Testis (tissue), 2 donors: ENCODE measurements at regions not wholly inside any gene's neighbourhood (a gene's known extent, or its start where the extent isn't known, plus 50 kb on each side); places are given as distances from the start of the nearest gene placed in this dataset.

ENCODE experiments used
- DNase-seq: peaks from one replicate; pipeline ENCODE4 v3.0.0-alpha.2; 2019
- H3K27ac ChIP-seq, 2 donors: fragments of 200-600 bp; sonication (generic); one replicate each; pipeline ENCODE4 v1.5.1; 2019
- H3K27me3 ChIP-seq: fragments of 200-600 bp; sonication (generic); one replicate; pipeline ENCODE4 v1.5.1; 2019
- H3K36me3 ChIP-seq: fragments of 200-600 bp; sonication (generic); one replicate; pipeline ENCODE4 v1.5.1; 2017; ENCODE audit warnings: low read depth; ENCODE audit errors: missing control alignments
- H3K4me1 ChIP-seq: fragments of 200-600 bp; sonication (generic); one replicate; pipeline ENCODE4 v1.5.1; 2019
- H3K4me3 ChIP-seq, 2 donors: fragments of 200-600 bp; sonication (generic); one replicate each; pipeline ENCODE4 v1.5.1; 2017 to 2019
- H3K9me3 ChIP-seq: fragments of 200-600 bp; sonication (generic); one replicate; pipeline ENCODE4 v1.5.1; 2017
- POLR2A ChIP-seq: fragments of 450-650 bp; IDR thresholded peaks from one replicate; pipeline ENCODE4 v1.6.1; 2017; ENCODE audit warnings: antibody characterized with exemption, mild to moderate bottlenecking, moderate library complexity
- WGBS, 2 donors: methylation state at CpG; one replicate each; pipeline ENCODE4 v1.1.5; 2018; 5-methylcytosine and 5-hydroxymethylcytosine counted together
- intact Hi-C: fragments of 100-400 bp; cut with DNase I; formaldehyde crosslinking; loops from one replicate; pipeline ENCODE4 v1.15.1; 2023; ENCODE audit warnings: low total_unique reads
- TF ChIP-seq, protein P1 (sequence below), 3 experiments: fragments of 450-650 bp in 2 of 3; fragments of 200-600 bp in 1 of 3; sonication (generic) in 1 of 3; IDR thresholded peaks; one replicate each; pipeline ENCODE4 v1.5.1; 2016 to 2019; ENCODE audit warnings: antibody characterized with exemption in 3 of 3, mild to moderate bottlenecking in 2 of 3, moderate library complexity in 1 of 3

DNA sequence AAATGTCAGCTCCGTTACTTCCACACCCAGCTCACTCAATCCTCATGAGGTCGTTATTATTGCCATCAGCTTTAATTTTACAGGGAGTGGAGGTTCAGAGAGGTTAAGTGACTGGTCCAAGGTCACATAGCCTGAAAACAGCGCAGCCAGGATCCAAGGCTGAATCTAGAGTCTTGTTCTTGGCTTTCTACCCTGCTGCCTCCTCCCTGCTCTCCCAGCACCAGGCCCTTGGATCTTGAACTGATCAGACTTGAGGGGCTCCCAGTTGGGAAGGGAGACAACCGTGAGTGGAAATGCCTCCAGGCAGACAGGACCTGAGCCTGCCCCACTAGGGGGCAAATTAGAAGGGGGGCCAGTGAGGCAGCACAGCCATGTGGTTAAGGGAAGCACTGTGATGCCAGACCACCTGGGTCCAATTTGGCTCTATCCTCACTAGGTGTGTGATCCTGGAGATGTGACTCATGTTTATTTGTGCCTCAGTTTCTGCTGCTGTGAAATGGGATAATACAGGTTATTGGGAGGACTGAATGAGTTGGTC, 135.6 kb upstream of the PTPN1 start:
- no peaks in the 10 kb centered on the region for H3K9me3 ChIP-seq
- intact Hi-C loops = loop anchor here (10.0 kb wide), 1 partner anchor 180 kb away; the partner anchor contains the start of gene CEBPB
- H3K36me3 ChIP-seq = no peaks in the 10 kb centered on the region
- H3K4me1 ChIP-seq = peaks cover 15% of the 10 kb centered on the region
- no peak overlapping the region for H3K4me3 ChIP-seq
- no peaks in the 10 kb centered on the region for H3K27me3 ChIP-seq
- no peak for DNase-seq
- no peak overlapping the region for H3K27ac ChIP-seq
- WGBS, 2 donors = 74 to 86% methylated on average over 4 of the region's 4 CpGs
- TF ChIP-seq POLR2A = no peak
- TF ChIP-seq, protein P1, sequence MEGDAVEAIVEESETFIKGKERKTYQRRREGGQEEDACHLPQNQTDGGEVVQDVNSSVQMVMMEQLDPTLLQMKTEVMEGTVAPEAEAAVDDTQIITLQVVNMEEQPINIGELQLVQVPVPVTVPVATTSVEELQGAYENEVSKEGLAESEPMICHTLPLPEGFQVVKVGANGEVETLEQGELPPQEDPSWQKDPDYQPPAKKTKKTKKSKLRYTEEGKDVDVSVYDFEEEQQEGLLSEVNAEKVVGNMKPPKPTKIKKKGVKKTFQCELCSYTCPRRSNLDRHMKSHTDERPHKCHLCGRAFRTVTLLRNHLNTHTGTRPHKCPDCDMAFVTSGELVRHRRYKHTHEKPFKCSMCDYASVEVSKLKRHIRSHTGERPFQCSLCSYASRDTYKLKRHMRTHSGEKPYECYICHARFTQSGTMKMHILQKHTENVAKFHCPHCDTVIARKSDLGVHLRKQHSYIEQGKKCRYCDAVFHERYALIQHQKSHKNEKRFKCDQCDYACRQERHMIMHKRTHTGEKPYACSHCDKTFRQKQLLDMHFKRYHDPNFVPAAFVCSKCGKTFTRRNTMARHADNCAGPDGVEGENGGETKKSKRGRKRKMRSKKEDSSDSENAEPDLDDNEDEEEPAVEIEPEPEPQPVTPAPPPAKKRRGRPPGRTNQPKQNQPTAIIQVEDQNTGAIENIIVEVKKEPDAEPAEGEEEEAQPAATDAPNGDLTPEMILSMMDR (IDR thresholded peaks at IDR 0.05) = no peak

DNA sequence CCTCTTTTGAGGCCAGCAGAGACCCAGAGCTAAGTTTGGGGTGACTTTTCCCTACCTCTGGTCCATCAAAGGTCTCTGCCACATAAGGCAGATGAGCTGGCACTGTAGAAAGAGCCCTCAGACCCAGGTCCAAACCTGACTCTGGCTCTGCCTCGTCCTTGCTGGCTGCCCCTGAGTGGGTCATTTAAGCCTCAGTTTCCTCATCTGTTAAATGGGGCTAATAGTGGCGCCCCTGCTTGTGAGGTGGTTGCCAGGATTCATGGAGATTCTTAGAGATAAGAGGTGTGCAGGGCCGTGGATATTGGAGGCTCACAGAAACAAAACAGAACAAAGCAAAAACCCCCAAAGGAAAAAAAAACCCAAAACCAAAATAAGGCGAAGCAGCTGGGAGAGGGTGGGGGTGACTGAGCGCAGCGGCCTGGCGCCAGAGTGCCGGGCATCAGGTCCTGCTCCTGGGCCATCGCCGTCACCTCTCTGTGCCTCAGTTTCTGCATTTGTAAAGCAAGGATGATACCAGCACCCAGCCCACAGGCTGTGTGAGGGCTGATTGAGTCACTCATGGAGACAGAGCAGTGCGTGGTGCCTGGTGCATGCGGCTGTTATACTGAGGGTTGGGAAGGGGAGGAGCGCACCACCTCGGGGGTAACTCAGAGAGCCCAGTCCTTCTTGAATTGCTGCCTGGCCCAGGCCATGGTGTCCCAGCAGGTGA, 133.8 kb upstream of the PTPN1 start:
- Histone ChIP-seq H3K27ac (no peak overlapping the region), H3K4me3 (no peak overlapping the region), H3K9me3 (no peaks in the 10 kb centered on the region), H3K4me1 (peaks cover 30% of the 10 kb centered on the region), H3K36me3 (no peaks in the 10 kb centered on the region), H3K27me3 (no peaks in the 10 kb centered on the region)
- no peak for DNase-seq
- TF ChIP-seq, protein P1 (IDR thresholded peaks at IDR 0.05) = no peak
- WGBS, 2 donors = 89 to 92% methylated on average over 11 to 14 of the region's 14 CpGs
- intact Hi-C loops = loop anchor here (10.0 kb wide), 1 partner anchor 182 kb away; the partner anchor contains the start of gene CEBPB

DNA sequence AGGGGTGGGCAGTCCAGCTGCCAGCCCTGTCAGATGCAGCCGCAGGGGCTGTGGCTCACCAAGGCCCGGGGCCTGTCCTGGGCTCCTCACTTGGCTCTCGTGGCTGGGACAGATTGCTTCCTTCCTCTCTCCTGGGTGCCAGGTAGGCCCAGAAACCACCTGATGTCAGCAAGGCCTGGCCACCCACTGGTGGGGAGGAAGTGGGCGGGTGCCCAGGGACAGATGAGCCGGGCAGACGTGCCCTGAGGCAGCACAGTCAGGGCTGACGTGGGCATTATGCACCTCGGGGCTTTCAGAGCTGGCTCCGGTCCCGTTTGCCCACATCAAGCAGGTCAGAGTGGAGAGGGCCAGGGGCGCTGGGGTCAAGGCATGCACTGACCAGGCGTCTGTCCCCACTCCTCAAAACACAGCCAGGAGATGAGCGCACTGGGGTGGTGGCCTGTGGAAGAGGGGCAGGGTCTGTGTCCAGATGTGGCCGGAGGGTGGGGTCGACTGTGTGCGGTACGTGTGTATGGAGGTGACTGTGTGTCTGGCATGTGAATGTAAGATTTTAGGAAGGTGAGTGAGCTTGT, 133.2 kb upstream of the PTPN1 start:
- H3K27me3 ChIP-seq = no peaks in the 10 kb centered on the region
- intact Hi-C loops = loop anchor here (10.0 kb wide), 1 partner anchor 182 kb away; the partner anchor contains the start of gene CEBPB
- no peak for DNase-seq
- no peak overlapping the region for H3K4me3 ChIP-seq
- TF ChIP-seq, protein P1 (IDR thresholded peaks at IDR 0.05) = no peak
- TF ChIP-seq POLR2A = no peak
- no peaks in the 10 kb centered on the region for H3K36me3 ChIP-seq
- H3K4me1 ChIP-seq = peaks cover 30% of the 10 kb centered on the region
- 80 to 92% methylated on average over 2 to 17 of the region's 17 CpGs for WGBS, 2 donors
- no peaks in the 10 kb centered on the region for H3K9me3 ChIP-seq
- H3K27ac ChIP-seq = no peak overlapping the region

DNA sequence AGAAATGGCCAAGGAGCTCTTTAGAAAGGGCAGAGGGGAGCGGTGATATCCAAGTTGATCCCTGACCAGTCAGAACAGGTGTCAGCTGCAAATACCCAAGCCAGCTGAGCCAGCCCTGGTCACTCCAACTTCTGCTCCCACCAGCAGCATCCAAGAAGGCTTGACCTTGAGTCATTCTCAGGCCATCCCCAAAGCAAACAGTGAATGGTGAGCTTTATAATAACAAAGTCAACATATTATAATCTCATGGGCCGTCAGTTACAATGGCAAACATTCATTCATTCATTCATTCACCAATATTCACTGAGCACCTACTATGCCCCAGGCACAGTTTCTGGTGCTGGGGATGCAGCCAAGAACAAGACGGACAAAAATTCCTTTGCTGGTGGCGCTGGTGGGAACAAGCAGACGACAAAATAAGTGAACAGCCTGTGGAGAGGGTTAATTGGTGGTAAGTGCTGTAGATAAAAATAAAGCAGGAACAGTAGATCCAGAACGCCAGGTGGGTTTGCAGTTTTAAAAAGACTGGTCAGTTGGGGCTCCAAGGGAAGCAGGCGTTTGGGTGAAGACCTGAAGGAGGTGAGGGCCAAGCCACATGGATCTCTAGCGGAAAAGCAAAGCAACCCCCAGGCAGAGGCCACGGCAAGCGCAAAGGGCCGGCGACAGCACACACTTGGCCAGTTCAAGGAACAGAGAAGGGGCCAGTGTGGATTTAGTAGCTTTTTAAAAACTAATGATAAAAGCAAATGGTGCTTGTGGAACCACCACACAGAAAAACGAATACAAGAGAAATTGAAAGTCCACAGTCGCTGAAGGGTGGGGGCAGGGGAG, 131.8 kb upstream of the PTPN1 start:
- Histone ChIP-seq H3K9me3 (no peaks in the 10 kb centered on the region), H3K27me3 (no peaks in the 10 kb centered on the region), H3K36me3 (no peaks in the 10 kb centered on the region), H3K4me1 (peaks cover 30% of the 10 kb centered on the region), H3K27ac (peak overlapping the region; percentile 20 to 76), H3K4me3 (no peak overlapping the region)
- intact Hi-C loops = loop anchor here (10.0 kb wide), 1 partner anchor 184 kb away; the partner anchor contains the start of gene CEBPB
- no peak for TF ChIP-seq POLR2A
- TF ChIP-seq, protein P1 (IDR thresholded peaks at IDR 0.05) = no peak
- 63 to 64% methylated on average over 14 of the region's 14 CpGs for WGBS, 2 donors
- DNase-seq = no peak
